ENCODE measurements at regions not wholly inside any gene's neighbourhood (a gene's known extent, or its start where the extent isn't known, plus 50 kb on each side); places are given as distances from the start of the nearest gene placed in this dataset.

DNA sequence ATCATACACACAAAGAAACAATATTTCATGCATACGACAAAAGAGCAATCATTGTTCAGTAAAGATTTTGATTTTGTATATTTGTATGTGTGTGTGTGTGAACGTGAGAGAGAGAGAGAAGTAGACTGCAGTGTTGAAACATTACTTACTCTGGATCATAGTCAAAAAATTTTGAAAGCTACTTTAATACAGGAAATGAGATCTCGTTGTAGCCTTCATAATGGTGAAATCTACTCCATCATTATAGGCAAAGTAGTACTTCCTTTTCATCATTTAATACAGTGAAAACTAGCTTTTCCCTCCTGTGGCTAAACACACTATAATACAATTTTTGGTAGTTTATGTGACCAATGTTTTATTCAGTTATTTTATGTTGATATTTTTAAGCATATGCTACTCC lies 1427.7 kb upstream of the C9orf72 start:
- TF ChIP-seq, protein P1, sequence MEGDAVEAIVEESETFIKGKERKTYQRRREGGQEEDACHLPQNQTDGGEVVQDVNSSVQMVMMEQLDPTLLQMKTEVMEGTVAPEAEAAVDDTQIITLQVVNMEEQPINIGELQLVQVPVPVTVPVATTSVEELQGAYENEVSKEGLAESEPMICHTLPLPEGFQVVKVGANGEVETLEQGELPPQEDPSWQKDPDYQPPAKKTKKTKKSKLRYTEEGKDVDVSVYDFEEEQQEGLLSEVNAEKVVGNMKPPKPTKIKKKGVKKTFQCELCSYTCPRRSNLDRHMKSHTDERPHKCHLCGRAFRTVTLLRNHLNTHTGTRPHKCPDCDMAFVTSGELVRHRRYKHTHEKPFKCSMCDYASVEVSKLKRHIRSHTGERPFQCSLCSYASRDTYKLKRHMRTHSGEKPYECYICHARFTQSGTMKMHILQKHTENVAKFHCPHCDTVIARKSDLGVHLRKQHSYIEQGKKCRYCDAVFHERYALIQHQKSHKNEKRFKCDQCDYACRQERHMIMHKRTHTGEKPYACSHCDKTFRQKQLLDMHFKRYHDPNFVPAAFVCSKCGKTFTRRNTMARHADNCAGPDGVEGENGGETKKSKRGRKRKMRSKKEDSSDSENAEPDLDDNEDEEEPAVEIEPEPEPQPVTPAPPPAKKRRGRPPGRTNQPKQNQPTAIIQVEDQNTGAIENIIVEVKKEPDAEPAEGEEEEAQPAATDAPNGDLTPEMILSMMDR (conservative IDR thresholded peaks at IDR 0.05): no peak
- no peak for TF ChIP-seq EZH2 (IDR thresholded peaks at IDR 0.05; ENCODE audit: low read depth)

Measured in PC-9 (cell line).